ENCODE measurements at regions not wholly inside any gene's neighbourhood (a gene's known extent, or its start where the extent isn't known, plus 50 kb on each side); places are given as distances from the start of the nearest gene placed in this dataset.

GRCh38 chr12:91633206-91633605 is 450.6 kb upstream of the DCN start:
- Mint-ChIP-seq H3K4me1 (ENCODE audit: low read depth, unreplicated experiment) (no peaks in the 10 kb centered on the region), H3K9me3 (ENCODE audit: unreplicated experiment) (peaks cover 4% of the 10 kb centered on the region), H3K36me3 (ENCODE audit: low read depth, unreplicated experiment) (no peaks in the 10 kb centered on the region), H3K4me3 (ENCODE audit: unreplicated experiment) (no peak overlapping the region), H3K27ac (ENCODE audit: unreplicated experiment) (no peak overlapping the region), H3K27me3 (ENCODE audit: low read depth, unreplicated experiment) (no peaks in the 10 kb centered on the region)
- FAIRE-seq (no peak), DNase-seq (ENCODE audit: low read depth) (no peak)
- no peaks in the 10 kb centered on the region for H3K36me3 ChIP-seq (ENCODE audit: insufficient read depth, low read length)
- no peaks in the 10 kb centered on the region for H3K9me3 ChIP-seq (ENCODE audit: insufficient read depth, low read depth, low read length)
- H3K4me2 ChIP-seq (ENCODE audit: low read length) = no peak overlapping the region
- no peaks in the 10 kb centered on the region for H3K27me3 ChIP-seq (ENCODE audit: insufficient read depth, low read length)
- no peak overlapping the region for H3K9ac ChIP-seq (ENCODE audit: low read length)
- TF ChIP-seq, protein P1, sequence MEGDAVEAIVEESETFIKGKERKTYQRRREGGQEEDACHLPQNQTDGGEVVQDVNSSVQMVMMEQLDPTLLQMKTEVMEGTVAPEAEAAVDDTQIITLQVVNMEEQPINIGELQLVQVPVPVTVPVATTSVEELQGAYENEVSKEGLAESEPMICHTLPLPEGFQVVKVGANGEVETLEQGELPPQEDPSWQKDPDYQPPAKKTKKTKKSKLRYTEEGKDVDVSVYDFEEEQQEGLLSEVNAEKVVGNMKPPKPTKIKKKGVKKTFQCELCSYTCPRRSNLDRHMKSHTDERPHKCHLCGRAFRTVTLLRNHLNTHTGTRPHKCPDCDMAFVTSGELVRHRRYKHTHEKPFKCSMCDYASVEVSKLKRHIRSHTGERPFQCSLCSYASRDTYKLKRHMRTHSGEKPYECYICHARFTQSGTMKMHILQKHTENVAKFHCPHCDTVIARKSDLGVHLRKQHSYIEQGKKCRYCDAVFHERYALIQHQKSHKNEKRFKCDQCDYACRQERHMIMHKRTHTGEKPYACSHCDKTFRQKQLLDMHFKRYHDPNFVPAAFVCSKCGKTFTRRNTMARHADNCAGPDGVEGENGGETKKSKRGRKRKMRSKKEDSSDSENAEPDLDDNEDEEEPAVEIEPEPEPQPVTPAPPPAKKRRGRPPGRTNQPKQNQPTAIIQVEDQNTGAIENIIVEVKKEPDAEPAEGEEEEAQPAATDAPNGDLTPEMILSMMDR (IDR thresholded peaks at IDR 0.05; ENCODE audit: insufficient read depth, low read depth, low read length) = no peak
- no peak for TF ChIP-seq EZH2 (IDR thresholded peaks at IDR 0.05; ENCODE audit: insufficient read depth, low read length)
- H2AFZ ChIP-seq (ENCODE audit: low read depth, low read length) = no peak overlapping the region
- no peaks in the 10 kb centered on the region for H4K20me1 ChIP-seq (ENCODE audit: insufficient read depth, low read length)
- no peaks in the 10 kb centered on the region for H3K4me1 ChIP-seq (ENCODE audit: insufficient read depth, low read length)
- H3K4me3 ChIP-seq (ENCODE audit: insufficient read depth, low read depth, low read length) = no peak overlapping the region
- H3K27ac ChIP-seq (ENCODE audit: low read depth, low read length) = no peak overlapping the region
- H3K79me2 ChIP-seq (ENCODE audit: insufficient read depth, low read length) = no peaks in the 10 kb centered on the region

GRCh38 chr12:91632042-91632786 is 449.6 kb upstream of the DCN start:
- H3K4me1 Mint-ChIP-seq (ENCODE audit: low read depth, unreplicated experiment) = no peaks in the 10 kb centered on the region
- no peaks in the 10 kb centered on the region for H3K4me1 ChIP-seq (ENCODE audit: insufficient read depth, low read length)
- no peaks in the 10 kb centered on the region for H3K27me3 ChIP-seq (ENCODE audit: insufficient read depth, low read length)
- no peak overlapping the region for H3K4me3 Mint-ChIP-seq (ENCODE audit: unreplicated experiment)
- no peak for TF ChIP-seq EZH2 (IDR thresholded peaks at IDR 0.05; ENCODE audit: insufficient read depth, low read length)
- TF ChIP-seq, protein P1 (IDR thresholded peaks at IDR 0.05; ENCODE audit: insufficient read depth, low read depth, low read length) = no peak
- no peak overlapping the region for H3K9ac ChIP-seq (ENCODE audit: low read length)
- FAIRE-seq (no peak), DNase-seq (ENCODE audit: low read depth) (no peak)
- H3K79me2 ChIP-seq (ENCODE audit: insufficient read depth, low read length) = no peaks in the 10 kb centered on the region
- H3K27ac Mint-ChIP-seq (ENCODE audit: unreplicated experiment) = no peak overlapping the region
- H3K9me3 Mint-ChIP-seq (ENCODE audit: unreplicated experiment) = peaks cover 4% of the 10 kb centered on the region
- H3K36me3 ChIP-seq (ENCODE audit: insufficient read depth, low read length) = no peaks in the 10 kb centered on the region
- H3K36me3 Mint-ChIP-seq (ENCODE audit: low read depth, unreplicated experiment) = no peaks in the 10 kb centered on the region
- H3K4me2 ChIP-seq (ENCODE audit: low read length) = no peak overlapping the region
- H3K27ac ChIP-seq (ENCODE audit: low read depth, low read length) = no peak overlapping the region
- no peak overlapping the region for H3K4me3 ChIP-seq (ENCODE audit: insufficient read depth, low read depth, low read length)
- no peaks in the 10 kb centered on the region for H4K20me1 ChIP-seq (ENCODE audit: insufficient read depth, low read length)
- no peak overlapping the region for H2AFZ ChIP-seq (ENCODE audit: low read depth, low read length)
- H3K9me3 ChIP-seq (ENCODE audit: insufficient read depth, low read depth, low read length) = no peaks in the 10 kb centered on the region
- no peaks in the 10 kb centered on the region for H3K27me3 Mint-ChIP-seq (ENCODE audit: low read depth, unreplicated experiment)

DNA sequence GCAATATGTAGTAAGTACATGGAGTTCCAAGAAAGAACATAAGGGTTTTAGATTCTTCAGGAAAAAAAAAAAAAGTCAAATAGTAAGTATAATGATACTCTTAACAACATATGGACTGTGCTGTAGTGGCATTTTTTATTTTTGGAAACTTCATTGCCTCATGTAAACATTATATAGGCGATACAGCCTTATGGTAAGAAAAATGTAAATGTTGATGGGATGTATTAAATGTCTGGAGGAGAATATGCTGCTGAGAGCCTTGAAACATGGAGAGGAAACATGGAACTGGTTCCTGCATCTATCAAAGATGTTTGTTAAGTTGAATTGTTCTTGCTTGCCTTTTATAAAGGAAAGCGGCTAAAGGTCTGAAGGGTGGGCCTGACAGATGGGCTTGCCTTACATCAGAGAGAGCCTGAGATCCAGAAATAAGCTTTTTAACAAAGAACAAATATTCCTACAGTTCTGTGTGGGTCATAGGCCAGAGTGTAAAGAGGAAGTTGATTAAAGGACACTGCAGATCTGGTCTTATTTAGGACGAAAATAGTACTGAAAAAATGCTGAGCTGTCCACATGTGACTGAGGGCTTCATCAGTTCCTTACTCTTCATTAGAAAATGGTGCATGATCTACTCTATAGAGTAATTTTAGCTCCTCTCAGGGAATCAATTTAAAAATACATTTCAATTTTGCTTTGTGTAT is 448.1 kb upstream of the DCN start:
- Histone ChIP-seq H3K4me2 (ENCODE audit: low read length) (no peak overlapping the region), H4K20me1 (ENCODE audit: insufficient read depth, low read length) (no peaks in the 10 kb centered on the region), H3K4me3 (ENCODE audit: insufficient read depth, low read depth, low read length) (no peak overlapping the region), H2AFZ (ENCODE audit: low read depth, low read length) (no peak overlapping the region), H3K9ac (ENCODE audit: low read length) (no peak overlapping the region), H3K4me1 (ENCODE audit: insufficient read depth, low read length) (no peaks in the 10 kb centered on the region), H3K79me2 (ENCODE audit: insufficient read depth, low read length) (no peaks in the 10 kb centered on the region), H3K9me3 (ENCODE audit: insufficient read depth, low read depth, low read length) (no peaks in the 10 kb centered on the region), H3K27ac (ENCODE audit: low read depth, low read length) (no peak overlapping the region), H3K36me3 (ENCODE audit: insufficient read depth, low read length) (no peaks in the 10 kb centered on the region), H3K27me3 (ENCODE audit: insufficient read depth, low read length) (no peaks in the 10 kb centered on the region)
- Mint-ChIP-seq H3K27me3 (ENCODE audit: low read depth, unreplicated experiment) (no peaks in the 10 kb centered on the region), H3K4me3 (ENCODE audit: unreplicated experiment) (no peak overlapping the region), H3K4me1 (ENCODE audit: low read depth, unreplicated experiment) (no peaks in the 10 kb centered on the region), H3K27ac (ENCODE audit: unreplicated experiment) (no peak overlapping the region), H3K9me3 (ENCODE audit: unreplicated experiment) (peaks cover 6% of the 10 kb centered on the region), H3K36me3 (ENCODE audit: low read depth, unreplicated experiment) (no peaks in the 10 kb centered on the region)
- no peak for FAIRE-seq
- DNase-seq (ENCODE audit: low read depth) = no peak
- TF ChIP-seq EZH2 (IDR thresholded peaks at IDR 0.05; ENCODE audit: insufficient read depth, low read length) = no peak
- TF ChIP-seq, protein P1 (IDR thresholded peaks at IDR 0.05; ENCODE audit: insufficient read depth, low read depth, low read length) = no peak
